Fibroblast of villous mesenchyme (primary cell): ENCODE measurements at regions not wholly inside any gene's neighbourhood (a gene's known extent, or its start where the extent isn't known, plus 50 kb on each side); places are given as distances from the start of the nearest gene placed in this dataset.

Experiments used
- DNase-seq: peaks from one replicate; pipeline ENCODE4 v3.0.0-alpha.2; 2010; ENCODE audit warnings: low read depth
- H3K4me3 ChIP-seq: 2 replicates; pipeline ENCODE4 v1.5.1; 2011; ENCODE audit warnings: low read depth, mild to moderate bottlenecking, low read length
- TF ChIP-seq, protein P1 (sequence below): IDR thresholded peaks from 2 replicates; pipeline ENCODE4 v1.5.1; 2012; ENCODE audit warnings: low read depth, mild to moderate bottlenecking, low read length; ENCODE audit not compliant: insufficient read depth

DNA sequence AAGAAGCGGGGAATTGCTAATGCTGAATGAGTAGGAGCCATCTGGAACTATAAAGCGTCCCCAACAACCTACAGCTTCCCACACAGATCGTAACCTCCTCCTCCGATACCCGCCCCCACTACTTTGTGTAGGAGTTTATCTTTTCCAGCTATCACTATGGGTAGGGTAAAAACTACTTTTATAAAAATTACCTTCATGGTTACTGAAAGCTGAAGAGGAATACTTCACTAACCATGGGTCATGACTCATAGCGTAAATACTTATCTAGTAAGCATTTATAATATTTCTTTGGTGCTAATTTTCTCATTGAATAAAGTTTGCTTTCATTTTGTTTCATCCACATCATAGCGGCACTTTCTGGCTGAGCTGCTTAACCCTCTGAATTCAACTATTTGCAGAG lies 79.4 kb upstream of the TNIP3 start:
- H3K4me3 ChIP-seq = peak overlapping the region; percentile 2
- TF ChIP-seq, protein P1, sequence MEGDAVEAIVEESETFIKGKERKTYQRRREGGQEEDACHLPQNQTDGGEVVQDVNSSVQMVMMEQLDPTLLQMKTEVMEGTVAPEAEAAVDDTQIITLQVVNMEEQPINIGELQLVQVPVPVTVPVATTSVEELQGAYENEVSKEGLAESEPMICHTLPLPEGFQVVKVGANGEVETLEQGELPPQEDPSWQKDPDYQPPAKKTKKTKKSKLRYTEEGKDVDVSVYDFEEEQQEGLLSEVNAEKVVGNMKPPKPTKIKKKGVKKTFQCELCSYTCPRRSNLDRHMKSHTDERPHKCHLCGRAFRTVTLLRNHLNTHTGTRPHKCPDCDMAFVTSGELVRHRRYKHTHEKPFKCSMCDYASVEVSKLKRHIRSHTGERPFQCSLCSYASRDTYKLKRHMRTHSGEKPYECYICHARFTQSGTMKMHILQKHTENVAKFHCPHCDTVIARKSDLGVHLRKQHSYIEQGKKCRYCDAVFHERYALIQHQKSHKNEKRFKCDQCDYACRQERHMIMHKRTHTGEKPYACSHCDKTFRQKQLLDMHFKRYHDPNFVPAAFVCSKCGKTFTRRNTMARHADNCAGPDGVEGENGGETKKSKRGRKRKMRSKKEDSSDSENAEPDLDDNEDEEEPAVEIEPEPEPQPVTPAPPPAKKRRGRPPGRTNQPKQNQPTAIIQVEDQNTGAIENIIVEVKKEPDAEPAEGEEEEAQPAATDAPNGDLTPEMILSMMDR = no peak
- DNase-seq = peak; percentile 9

DNA sequence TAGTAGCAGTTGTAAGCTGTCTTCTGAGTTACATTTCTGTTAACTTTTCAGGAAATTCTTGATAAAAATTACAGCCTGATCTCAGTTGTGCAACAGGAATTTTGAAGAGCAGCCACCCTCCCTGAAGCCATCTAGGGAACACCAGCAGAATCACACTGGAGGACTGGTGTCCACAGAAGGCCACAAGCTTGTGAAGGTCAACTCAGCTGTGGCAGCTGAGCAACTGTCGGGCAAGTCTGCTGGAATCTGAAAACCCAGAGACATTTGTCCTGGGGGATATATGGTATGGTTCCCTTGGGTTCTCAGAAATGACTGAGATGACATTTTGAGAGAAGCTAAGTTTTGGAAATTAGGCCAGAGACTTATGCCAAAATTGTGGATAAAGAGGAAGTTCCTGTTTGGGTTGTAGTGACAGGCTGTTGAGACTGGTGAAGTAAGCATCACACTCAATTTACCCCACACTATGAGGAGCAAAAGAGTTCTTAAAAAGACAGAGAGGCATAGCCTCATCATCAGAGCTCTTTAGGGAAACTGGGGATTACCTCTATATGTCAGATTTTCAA lies 78.1 kb upstream of the TNIP3 start:
- TF ChIP-seq, protein P1 = no peak
- DNase-seq = no peak
- H3K4me3 ChIP-seq = no peak overlapping the region

DNA sequence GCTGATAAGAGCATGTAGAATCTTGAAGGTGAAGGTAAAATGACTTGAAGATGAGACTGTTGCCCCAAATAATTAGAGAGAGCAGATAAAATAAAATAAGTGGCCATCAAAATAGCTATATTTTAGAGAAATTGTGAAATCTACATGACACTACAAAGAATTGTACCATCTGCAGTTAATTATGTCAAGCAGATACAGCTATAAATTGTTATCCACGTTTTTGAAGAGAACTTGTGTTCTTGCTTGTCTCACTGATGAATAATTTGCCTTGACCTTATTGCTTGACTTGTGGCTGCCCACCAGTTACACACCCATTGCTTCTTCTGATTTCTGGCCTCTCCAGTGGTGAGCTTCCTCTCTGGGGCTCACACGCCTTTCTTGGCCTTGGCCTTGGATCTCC lies 75.8 kb upstream of the TNIP3 start:
- H3K4me3 ChIP-seq = no peak overlapping the region
- no peak for DNase-seq
- TF ChIP-seq, protein P1 = no peak

DNA sequence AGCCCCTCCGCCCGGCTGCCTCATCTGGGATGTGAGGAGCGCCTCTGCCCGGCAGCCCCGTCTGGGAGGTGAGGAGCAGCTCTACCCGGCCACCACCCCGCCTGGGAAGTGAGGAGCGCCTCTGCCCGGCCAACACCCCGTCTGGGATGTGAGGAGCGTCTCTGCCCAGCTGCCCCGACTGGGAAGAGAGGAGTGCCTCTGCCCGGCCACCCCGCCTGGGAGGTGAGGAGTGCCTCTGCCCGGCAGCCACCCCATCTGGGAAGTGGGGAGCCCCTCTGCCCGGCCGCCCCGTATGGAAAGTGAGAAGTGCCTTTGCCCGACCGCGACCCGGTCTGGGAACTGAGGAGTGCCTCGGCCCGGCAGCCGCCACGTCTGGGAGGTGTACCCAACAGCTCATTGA lies 74.3 kb upstream of the TNIP3 start:
- DNase-seq = no peak
- TF ChIP-seq, protein P1 = no peak
- no peak overlapping the region for H3K4me3 ChIP-seq

DNA sequence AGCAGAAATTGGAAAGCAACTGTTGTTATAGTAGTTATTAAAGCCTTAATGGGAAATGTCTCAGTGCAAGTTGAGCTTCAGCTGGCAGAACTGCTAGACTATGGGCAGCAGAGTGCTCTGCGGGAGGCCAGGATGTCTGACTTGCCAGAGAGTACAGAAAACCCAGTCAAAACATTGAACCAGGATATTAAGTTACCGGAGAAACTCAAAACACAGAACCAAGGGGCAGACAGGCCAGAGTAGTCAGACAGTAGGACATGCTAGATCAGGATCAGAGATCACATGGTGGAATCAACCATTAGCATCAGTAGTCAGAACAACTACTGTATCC lies 72.9 kb upstream of the TNIP3 start:
- TF ChIP-seq, protein P1 = no peak
- no peak overlapping the region for H3K4me3 ChIP-seq
- no peak for DNase-seq

DNA sequence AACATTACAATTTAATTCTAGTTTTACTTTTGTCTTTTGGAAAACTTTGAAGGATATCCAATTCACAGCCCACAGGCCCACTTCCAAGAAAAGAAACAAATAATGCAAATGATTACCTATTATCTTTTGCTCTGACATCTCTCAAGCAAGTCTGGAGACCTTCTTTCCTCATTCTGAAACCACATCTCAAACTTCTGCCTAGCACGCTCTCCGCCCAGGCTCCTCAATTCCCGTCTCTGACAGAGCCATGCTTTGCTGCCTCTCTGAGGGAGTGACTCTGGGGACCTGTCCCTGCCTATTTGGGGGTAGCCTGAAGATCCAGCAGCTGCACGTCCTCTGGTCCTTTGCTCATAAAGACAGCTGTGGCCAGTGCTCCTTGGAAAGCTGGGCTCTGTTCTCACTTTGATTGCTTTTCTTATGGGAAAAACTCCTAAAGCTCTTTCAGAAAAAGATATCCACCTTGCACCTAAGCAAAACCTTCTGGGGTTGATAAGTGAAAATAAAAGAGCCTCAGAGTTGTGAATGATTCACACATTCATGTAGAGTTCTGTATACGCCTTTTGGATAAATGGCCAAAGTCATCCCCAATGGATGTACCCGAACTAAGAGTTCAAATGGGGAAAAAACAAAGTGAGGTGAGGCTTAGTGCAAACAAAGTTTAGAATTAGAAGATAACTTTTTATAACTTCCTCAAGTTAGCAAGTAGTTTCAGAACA lies 72.4 kb upstream of the TNIP3 start:
- H3K4me3 ChIP-seq = no peak overlapping the region
- DNase-seq = no peak
- TF ChIP-seq, protein P1 = no peak

DNA sequence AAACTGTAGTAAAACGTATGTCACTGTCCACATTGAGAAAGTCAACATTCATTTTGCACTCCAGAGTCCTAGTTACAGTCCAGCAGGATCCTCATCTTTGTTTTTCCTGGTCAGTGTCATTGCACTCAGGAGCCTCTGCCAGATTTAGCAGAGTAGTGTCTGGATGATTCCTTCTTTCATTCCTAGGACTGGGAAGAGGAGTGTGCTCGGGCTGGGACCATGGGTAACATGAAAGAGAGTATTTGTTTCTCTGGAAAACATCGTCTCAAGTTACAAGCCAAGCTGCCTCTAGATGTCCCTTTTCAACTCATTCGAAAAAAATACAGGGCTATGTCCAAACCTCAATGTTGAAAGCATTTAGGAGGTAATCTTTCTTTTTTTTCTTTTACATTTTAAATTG lies 69.9 kb upstream of the TNIP3 start:
- no peak overlapping the region for H3K4me3 ChIP-seq
- DNase-seq = peak; percentile 26
- TF ChIP-seq, protein P1 = no peak
